Fibroblast of lung (primary cell): ENCODE measurements at regions not wholly inside any gene's neighbourhood (a gene's known extent, or its start where the extent isn't known, plus 50 kb on each side); places are given as distances from the start of the nearest gene placed in this dataset.

Source experiments
- EZH2 ChIP-seq: IDR thresholded peaks from 2 replicates; pipeline ENCODE4 v1.5.1; 2012; ENCODE audit warnings: low read length, control low read depth, mild to moderate bottlenecking; ENCODE audit errors: missing control alignments
- TF ChIP-seq, protein P1 (sequence below), 2 donors: IDR thresholded peaks in 1 of 2; conservative IDR thresholded peaks in 1 of 2; 1 replicate in 1 of 2; 2 replicates in 1 of 2; pipeline ENCODE4 v1.5.1; 2011 to 2012; ENCODE audit warnings: low read length in 2 of 2, control low read depth in 1 of 2, inconsistent platforms in 1 of 2, low read depth in 1 of 2, mild to moderate bottlenecking in 1 of 2

DNA sequence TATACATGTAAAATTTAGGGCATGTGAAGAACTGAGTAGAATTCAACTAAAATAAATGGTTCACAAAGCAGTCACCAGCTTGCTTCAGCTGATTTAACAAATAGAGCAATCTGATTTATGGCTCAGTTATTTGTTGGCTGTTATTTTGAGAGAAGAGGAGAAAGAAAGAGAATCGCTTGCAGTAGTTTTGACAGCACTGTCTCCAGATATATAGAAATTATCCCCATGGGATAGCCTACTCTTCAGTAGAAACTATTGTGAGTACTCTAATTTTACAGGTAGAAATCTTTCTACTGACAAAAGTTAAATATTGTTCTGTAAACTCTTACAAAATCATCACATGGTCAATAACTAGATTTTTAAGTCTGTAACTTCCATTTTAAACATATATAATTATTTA lies 1098.2 kb downstream of the MRPL39 start:
- TF ChIP-seq, protein P1, sequence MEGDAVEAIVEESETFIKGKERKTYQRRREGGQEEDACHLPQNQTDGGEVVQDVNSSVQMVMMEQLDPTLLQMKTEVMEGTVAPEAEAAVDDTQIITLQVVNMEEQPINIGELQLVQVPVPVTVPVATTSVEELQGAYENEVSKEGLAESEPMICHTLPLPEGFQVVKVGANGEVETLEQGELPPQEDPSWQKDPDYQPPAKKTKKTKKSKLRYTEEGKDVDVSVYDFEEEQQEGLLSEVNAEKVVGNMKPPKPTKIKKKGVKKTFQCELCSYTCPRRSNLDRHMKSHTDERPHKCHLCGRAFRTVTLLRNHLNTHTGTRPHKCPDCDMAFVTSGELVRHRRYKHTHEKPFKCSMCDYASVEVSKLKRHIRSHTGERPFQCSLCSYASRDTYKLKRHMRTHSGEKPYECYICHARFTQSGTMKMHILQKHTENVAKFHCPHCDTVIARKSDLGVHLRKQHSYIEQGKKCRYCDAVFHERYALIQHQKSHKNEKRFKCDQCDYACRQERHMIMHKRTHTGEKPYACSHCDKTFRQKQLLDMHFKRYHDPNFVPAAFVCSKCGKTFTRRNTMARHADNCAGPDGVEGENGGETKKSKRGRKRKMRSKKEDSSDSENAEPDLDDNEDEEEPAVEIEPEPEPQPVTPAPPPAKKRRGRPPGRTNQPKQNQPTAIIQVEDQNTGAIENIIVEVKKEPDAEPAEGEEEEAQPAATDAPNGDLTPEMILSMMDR (conservative IDR thresholded peaks at IDR 0.05 in 1 of 2, IDR thresholded peaks at IDR 0.05 in 1 of 2; ENCODE audit: low read depth in 1 of 2, low read length in 2 of 2) = no peak
- TF ChIP-seq EZH2 = no peak
